GM23338 (cell line): ENCODE measurements at regions not wholly inside any gene's neighbourhood (a gene's known extent, or its start where the extent isn't known, plus 50 kb on each side); places are given as distances from the start of the nearest gene placed in this dataset.

Source experiments
- ATAC-seq: fragments of 200-7000 bp; cut with Tn5 transposase; 3 replicates; pipeline ENCODE4 v1.9.1; 2020
- DNase-seq: peaks from one replicate; pipeline ENCODE4 v3.0.0-alpha.2; 2015; ENCODE audit warnings: low spot score
- H2AFZ ChIP-seq: fragments of 200-600 bp; sonication (generic); 2 replicates; pipeline ENCODE4 v1.8.0; 2016; ENCODE audit warnings: antibody characterized with exemption, mild to moderate bottlenecking, moderate library complexity
- H3F3A ChIP-seq: fragments of 200-600 bp; sonication (generic); replicated peaks from 2 replicates; pipeline ENCODE4 v1.8.0; 2017; ENCODE audit warnings: antibody characterized with exemption, mixed run types, low read depth
- H3K27ac ChIP-seq: fragments of 200-600 bp; sonication (generic); 2 replicates; pipeline ENCODE4 v1.6.1; 2016; ENCODE audit warnings: low read depth
- H3K27me3 ChIP-seq: fragments of 200-600 bp; sonication (generic); 2 replicates; pipeline ENCODE4 v1.8.0; 2016; ENCODE audit warnings: mild to moderate bottlenecking, mixed run types, moderate library complexity; ENCODE audit not compliant: insufficient read depth
- H3K36me3 ChIP-seq: fragments of 200-600 bp; sonication (generic); 2 replicates; pipeline ENCODE4 v1.8.0; 2016; ENCODE audit warnings: mild to moderate bottlenecking; ENCODE audit not compliant: insufficient read depth
- H3K4me1 ChIP-seq: fragments of 200-600 bp; sonication (generic); 2 replicates; pipeline ENCODE4 v1.8.0; 2016; ENCODE audit warnings: mild to moderate bottlenecking, moderate library complexity; ENCODE audit not compliant: insufficient read depth
- H3K4me2 ChIP-seq: fragments of 200-600 bp; sonication (generic); 2 replicates; pipeline ENCODE4 v1.7.1; 2017; ENCODE audit warnings: mixed run types
- H3K4me3 ChIP-seq: fragments of 200-600 bp; sonication (generic); 2 replicates; pipeline ENCODE4 v1.6.1; 2016; ENCODE audit warnings: mixed run types
- H3K79me2 ChIP-seq: fragments of 200-600 bp; sonication (generic); replicated peaks from 2 replicates; pipeline ENCODE4 v1.8.0; 2017; ENCODE audit warnings: mild to moderate bottlenecking; ENCODE audit not compliant: insufficient read depth
- H3K9me2 ChIP-seq: fragments of 200-600 bp; sonication (generic); 2 replicates; pipeline ENCODE4 v1.8.0; 2017; ENCODE audit not compliant: insufficient read depth
- H4K20me1 ChIP-seq: fragments of 200-600 bp; sonication (generic); replicated peaks from 2 replicates; pipeline ENCODE4 v1.8.0; 2017; ENCODE audit warnings: mild to moderate bottlenecking; ENCODE audit not compliant: insufficient read depth
- H3K27ac Mint-ChIP-seq: 2 replicates; pipeline ENCODE4 v1.8.0; 2020; ENCODE audit warnings: inconsistent platforms, mild to moderate bottlenecking, moderate library complexity, mixed read lengths
- H3K27me3 Mint-ChIP-seq: 3 replicates; pipeline ENCODE4 v1.8.0; 2022; ENCODE audit warnings: low read depth, mild to moderate bottlenecking, moderate library complexity, mixed read lengths, inconsistent platforms; ENCODE audit not compliant: insufficient read depth, poor library complexity
- H3K36me3 Mint-ChIP-seq: 3 replicates; pipeline ENCODE4 v1.8.0; 2021; ENCODE audit warnings: low read depth, mild to moderate bottlenecking, inconsistent platforms, moderate library complexity, mixed read lengths
- H3K4me1 Mint-ChIP-seq: 3 replicates; pipeline ENCODE4 v1.8.0; 2020; ENCODE audit warnings: mild to moderate bottlenecking, inconsistent platforms, mixed read lengths
- H3K4me3 Mint-ChIP-seq: 3 replicates; pipeline ENCODE4 v1.8.0; 2021; ENCODE audit warnings: moderate library complexity, mild to moderate bottlenecking, inconsistent platforms, mixed read lengths
- H3K9me3 Mint-ChIP-seq: 3 replicates; pipeline ENCODE4 v1.8.0; 2020; ENCODE audit warnings: moderate library complexity, mild to moderate bottlenecking, inconsistent platforms, mixed read lengths
- CREB1 ChIP-seq: fragments of 250-450 bp; sonication (Bioruptor Pico); IDR thresholded peaks from 2 replicates; pipeline ENCODE4 v1.5.0; 2020; ENCODE audit warnings: low read depth, mild to moderate bottlenecking, moderate library complexity
- EZH2 ChIP-seq: fragments of 200-600 bp; sonication (generic); IDR thresholded peaks from one replicate; pipeline ENCODE4 v1.8.0; 2017; ENCODE audit warnings: antibody characterized with exemption, mild to moderate bottlenecking, low read depth; ENCODE audit not compliant: unreplicated experiment
- EZH2phosphoT487 ChIP-seq: fragments of 200-600 bp; sonication (generic); IDR thresholded peaks from one replicate; pipeline ENCODE4 v1.8.1; 2018; ENCODE audit warnings: antibody characterized with exemption; ENCODE audit not compliant: unreplicated experiment
- JUNB ChIP-seq: IDR thresholded peaks from one replicate; pipeline ENCODE4 v1.6.1; 2016; ENCODE audit warnings: antibody characterized with exemption; ENCODE audit not compliant: unreplicated experiment
- NANOG ChIP-seq: IDR thresholded peaks from 2 replicates; pipeline ENCODE4 v1.6.1; 2016; ENCODE audit warnings: antibody characterized with exemption, borderline replicate concordance
- POLR2AphosphoS5 ChIP-seq: IDR thresholded peaks from 2 replicates; pipeline ENCODE4 v1.6.1; 2016; ENCODE audit warnings: antibody characterized with exemption, low read depth
- STAT1 ChIP-seq: IDR thresholded peaks from one replicate; pipeline ENCODE4 v1.6.1; 2016; ENCODE audit warnings: antibody characterized with exemption; ENCODE audit not compliant: unreplicated experiment
- ZNF114 ChIP-seq: fragments of 250-450 bp; sonication (Bioruptor Pico); IDR thresholded peaks from 2 replicates; pipeline ENCODE4 v1.5.0; 2020; ENCODE audit warnings: mild to moderate bottlenecking, moderate library complexity
- ZNF331 ChIP-seq: fragments of 250-450 bp; sonication (Bioruptor Pico); IDR thresholded peaks from 2 replicates; pipeline ENCODE4 v1.5.0; 2020; ENCODE audit warnings: low read depth, mild to moderate bottlenecking, moderate library complexity
- TF ChIP-seq, protein P1 (sequence below): fragments of 250-450 bp; sonication (Bioruptor Pico); IDR thresholded peaks from 2 replicates; pipeline ENCODE4 v1.5.0; 2020; ENCODE audit warnings: mild to moderate bottlenecking, moderate library complexity
- TF ChIP-seq, protein P2 (sequence below): IDR thresholded peaks from 2 replicates; pipeline ENCODE4 v1.6.1; 2016; ENCODE audit warnings: antibody characterized with exemption
- TF ChIP-seq, protein P3 (sequence below): IDR thresholded peaks from one replicate; pipeline ENCODE4 v1.6.1; 2018; ENCODE audit warnings: antibody characterized with exemption; ENCODE audit not compliant: unreplicated experiment
- TF ChIP-seq, protein P4 (sequence below), 2 experiments: fragments of 200-600 bp in 1 of 2; sonication (generic) in 1 of 2; conservative IDR thresholded peaks; 2 replicates each; pipeline versions ENCODE4 v1.5.1 to v1.6.1; 2016 to 2017; ENCODE audit warnings: antibody characterized with exemption in 2 of 2, low read depth in 2 of 2, mild to moderate bottlenecking in 2 of 2, moderate library complexity in 1 of 2

DNA sequence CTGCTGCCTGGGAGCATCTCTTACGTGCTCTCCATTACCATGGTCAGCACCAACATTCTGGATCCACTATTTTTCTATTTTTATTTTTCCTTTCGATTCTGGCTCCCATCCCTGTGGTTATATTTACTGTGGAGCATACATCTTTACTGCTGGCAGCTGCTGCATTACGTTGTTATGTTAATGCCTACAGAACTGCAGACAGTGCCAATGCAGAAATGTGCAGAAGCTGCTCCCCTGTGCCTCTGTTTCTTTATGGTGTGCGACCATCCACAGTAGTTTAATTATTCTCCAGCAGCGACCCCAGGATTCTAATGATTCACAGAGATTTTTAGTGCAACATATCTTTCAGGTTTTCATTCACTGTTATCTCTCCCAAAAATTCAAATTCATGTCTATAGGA lies 911.7 kb upstream of the SLITRK6 start (continued):
- TF ChIP-seq, protein P1, sequence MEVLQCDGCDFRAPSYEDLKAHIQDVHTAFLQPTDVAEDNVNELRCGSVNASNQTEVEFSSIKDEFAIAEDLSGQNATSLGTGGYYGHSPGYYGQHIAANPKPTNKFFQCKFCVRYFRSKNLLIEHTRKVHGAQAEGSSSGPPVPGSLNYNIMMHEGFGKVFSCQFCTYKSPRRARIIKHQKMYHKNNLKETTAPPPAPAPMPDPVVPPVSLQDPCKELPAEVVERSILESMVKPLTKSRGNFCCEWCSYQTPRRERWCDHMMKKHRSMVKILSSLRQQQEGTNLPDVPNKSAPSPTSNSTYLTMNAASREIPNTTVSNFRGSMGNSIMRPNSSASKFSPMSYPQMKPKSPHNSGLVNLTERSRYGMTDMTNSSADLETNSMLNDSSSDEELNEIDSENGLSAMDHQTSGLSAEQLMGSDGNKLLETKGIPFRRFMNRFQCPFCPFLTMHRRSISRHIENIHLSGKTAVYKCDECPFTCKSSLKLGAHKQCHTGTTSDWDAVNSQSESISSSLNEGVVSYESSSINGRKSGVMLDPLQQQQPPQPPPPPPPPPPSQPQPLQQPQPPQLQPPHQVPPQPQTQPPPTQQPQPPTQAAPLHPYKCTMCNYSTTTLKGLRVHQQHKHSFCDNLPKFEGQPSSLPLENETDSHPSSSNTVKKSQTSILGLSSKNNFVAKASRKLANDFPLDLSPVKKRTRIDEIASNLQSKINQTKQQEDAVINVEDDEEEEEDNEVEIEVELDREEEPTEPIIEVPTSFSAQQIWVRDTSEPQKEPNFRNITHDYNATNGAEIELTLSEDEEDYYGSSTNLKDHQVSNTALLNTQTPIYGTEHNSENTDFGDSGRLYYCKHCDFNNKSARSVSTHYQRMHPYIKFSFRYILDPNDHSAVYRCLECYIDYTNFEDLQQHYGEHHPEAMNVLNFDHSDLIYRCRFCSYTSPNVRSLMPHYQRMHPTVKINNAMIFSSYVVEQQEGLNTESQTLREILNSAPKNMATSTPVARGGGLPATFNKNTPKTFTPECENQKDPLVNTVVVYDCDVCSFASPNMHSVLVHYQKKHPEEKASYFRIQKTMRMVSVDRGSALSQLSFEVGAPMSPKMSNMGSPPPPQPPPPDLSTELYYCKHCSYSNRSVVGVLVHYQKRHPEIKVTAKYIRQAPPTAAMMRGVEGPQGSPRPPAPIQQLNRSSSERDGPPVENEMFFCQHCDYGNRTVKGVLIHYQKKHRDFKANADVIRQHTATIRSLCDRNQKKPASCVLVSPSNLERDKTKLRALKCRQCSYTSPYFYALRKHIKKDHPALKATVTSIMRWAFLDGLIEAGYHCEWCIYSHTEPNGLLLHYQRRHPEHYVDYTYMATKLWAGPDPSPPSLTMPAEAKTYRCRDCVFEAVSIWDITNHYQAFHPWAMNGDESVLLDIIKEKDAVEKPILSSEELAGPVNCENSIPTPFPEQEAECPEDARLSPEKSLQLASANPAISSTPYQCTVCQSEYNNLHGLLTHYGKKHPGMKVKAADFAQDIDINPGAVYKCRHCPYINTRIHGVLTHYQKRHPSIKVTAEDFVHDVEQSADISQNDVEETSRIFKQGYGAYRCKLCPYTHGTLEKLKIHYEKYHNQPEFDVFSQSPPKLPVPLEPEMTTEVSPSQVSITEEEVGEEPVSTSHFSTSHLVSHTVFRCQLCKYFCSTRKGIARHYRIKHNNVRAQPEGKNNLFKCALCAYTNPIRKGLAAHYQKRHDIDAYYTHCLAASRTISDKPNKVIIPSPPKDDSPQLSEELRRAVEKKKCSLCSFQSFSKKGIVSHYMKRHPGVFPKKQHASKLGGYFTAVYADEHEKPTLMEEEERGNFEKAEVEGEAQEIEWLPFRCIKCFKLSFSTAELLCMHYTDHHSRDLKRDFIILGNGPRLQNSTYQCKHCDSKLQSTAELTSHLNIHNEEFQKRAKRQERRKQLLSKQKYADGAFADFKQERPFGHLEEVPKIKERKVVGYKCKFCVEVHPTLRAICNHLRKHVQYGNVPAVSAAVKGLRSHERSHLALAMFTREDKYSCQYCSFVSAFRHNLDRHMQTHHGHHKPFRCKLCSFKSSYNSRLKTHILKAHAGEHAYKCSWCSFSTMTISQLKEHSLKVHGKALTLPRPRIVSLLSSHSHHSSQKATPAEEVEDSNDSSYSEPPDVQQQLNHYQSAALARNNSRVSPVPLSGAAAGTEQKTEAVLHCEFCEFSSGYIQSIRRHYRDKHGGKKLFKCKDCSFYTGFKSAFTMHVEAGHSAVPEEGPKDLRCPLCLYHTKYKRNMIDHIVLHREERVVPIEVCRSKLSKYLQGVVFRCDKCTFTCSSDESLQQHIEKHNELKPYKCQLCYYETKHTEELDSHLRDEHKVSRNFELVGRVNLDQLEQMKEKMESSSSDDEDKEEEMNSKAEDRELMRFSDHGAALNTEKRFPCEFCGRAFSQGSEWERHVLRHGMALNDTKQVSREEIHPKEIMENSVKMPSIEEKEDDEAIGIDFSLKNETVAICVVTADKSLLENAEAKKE (CRISPR knock-in tag) = no peak
- no peak for TF ChIP-seq POLR2AphosphoS5
- TF ChIP-seq JUNB = no peak
- no peak for TF ChIP-seq EZH2phosphoT487
- TF ChIP-seq STAT1 = no peak
- TF ChIP-seq NANOG = no peak
- TF ChIP-seq, protein P2, sequence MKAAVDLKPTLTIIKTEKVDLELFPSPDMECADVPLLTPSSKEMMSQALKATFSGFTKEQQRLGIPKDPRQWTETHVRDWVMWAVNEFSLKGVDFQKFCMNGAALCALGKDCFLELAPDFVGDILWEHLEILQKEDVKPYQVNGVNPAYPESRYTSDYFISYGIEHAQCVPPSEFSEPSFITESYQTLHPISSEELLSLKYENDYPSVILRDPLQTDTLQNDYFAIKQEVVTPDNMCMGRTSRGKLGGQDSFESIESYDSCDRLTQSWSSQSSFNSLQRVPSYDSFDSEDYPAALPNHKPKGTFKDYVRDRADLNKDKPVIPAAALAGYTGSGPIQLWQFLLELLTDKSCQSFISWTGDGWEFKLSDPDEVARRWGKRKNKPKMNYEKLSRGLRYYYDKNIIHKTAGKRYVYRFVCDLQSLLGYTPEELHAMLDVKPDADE = no peak
- TF ChIP-seq EZH2 = no peak
- no peak for TF ChIP-seq CREB1 (CRISPR knock-in tag)

DNA sequence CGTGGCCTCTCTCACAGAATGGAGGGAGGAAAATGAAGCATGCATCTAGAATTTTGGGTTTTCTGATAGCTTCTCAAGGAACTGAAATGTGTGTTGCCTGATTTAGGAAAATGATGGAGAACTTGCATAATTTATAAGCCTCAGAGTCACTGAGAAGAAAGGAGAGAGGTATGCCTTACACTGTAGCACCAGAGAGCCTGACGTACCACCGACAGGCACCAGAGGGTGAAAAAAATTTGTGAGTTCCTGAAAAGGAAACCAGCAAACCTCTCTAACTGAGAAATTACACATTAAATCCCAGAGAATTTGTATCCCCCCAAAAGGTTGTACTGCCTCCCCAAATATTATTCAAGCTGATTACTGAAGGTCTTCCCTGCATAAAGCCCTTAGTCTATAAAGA lies 915.3 kb upstream of the SLITRK6 start:
- Mint-ChIP-seq H3K36me3 (no peaks in the 10 kb centered on the region), H3K27ac (no peak overlapping the region), H3K4me3 (no peak overlapping the region), H3K4me1 (peaks cover 5% of the 10 kb centered on the region; the same call in 2 of the 3 replicates), H3K9me3 (no peaks in the 10 kb centered on the region), H3K27me3 (peaks cover 2% of the 10 kb centered on the region)
- DNase-seq = peak; percentile 15
- no peaks in the 10 kb centered on the region for H3K36me3 ChIP-seq
- no peak overlapping the region for H3K4me2 ChIP-seq
- no peaks in the 10 kb centered on the region for H3K79me2 ChIP-seq
- H2AFZ ChIP-seq = peak overlapping the region; percentile 70; the same call in 1 of the 2 replicates
- no peaks in the 10 kb centered on the region for H4K20me1 ChIP-seq
- H3F3A ChIP-seq = no peaks in the 10 kb centered on the region
- H3K27ac ChIP-seq = no peak overlapping the region
- no peaks in the 10 kb centered on the region for H3K9me2 ChIP-seq
- no peaks in the 10 kb centered on the region for H3K4me1 ChIP-seq
- ATAC-seq = peak; percentile 60; the same call in 2 of the 3 replicates
- H3K4me3 ChIP-seq = no peak overlapping the region
- H3K27me3 ChIP-seq = no peaks in the 10 kb centered on the region
- TF ChIP-seq EZH2phosphoT487 = no peak
- TF ChIP-seq ZNF331 (CRISPR knock-in tag) = no peak
- no peak for TF ChIP-seq STAT1
- no peak for TF ChIP-seq NANOG
- TF ChIP-seq ZNF114 (CRISPR knock-in tag) = no peak
- no peak for TF ChIP-seq CREB1 (CRISPR knock-in tag)
- TF ChIP-seq, protein P3, sequence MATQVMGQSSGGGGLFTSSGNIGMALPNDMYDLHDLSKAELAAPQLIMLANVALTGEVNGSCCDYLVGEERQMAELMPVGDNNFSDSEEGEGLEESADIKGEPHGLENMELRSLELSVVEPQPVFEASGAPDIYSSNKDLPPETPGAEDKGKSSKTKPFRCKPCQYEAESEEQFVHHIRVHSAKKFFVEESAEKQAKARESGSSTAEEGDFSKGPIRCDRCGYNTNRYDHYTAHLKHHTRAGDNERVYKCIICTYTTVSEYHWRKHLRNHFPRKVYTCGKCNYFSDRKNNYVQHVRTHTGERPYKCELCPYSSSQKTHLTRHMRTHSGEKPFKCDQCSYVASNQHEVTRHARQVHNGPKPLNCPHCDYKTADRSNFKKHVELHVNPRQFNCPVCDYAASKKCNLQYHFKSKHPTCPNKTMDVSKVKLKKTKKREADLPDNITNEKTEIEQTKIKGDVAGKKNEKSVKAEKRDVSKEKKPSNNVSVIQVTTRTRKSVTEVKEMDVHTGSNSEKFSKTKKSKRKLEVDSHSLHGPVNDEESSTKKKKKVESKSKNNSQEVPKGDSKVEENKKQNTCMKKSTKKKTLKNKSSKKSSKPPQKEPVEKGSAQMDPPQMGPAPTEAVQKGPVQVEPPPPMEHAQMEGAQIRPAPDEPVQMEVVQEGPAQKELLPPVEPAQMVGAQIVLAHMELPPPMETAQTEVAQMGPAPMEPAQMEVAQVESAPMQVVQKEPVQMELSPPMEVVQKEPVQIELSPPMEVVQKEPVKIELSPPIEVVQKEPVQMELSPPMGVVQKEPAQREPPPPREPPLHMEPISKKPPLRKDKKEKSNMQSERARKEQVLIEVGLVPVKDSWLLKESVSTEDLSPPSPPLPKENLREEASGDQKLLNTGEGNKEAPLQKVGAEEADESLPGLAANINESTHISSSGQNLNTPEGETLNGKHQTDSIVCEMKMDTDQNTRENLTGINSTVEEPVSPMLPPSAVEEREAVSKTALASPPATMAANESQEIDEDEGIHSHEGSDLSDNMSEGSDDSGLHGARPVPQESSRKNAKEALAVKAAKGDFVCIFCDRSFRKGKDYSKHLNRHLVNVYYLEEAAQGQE = no peak
- TF ChIP-seq, protein P4, sequence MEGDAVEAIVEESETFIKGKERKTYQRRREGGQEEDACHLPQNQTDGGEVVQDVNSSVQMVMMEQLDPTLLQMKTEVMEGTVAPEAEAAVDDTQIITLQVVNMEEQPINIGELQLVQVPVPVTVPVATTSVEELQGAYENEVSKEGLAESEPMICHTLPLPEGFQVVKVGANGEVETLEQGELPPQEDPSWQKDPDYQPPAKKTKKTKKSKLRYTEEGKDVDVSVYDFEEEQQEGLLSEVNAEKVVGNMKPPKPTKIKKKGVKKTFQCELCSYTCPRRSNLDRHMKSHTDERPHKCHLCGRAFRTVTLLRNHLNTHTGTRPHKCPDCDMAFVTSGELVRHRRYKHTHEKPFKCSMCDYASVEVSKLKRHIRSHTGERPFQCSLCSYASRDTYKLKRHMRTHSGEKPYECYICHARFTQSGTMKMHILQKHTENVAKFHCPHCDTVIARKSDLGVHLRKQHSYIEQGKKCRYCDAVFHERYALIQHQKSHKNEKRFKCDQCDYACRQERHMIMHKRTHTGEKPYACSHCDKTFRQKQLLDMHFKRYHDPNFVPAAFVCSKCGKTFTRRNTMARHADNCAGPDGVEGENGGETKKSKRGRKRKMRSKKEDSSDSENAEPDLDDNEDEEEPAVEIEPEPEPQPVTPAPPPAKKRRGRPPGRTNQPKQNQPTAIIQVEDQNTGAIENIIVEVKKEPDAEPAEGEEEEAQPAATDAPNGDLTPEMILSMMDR (conservative IDR thresholded peaks at IDR 0.05; ENCODE audit: low read depth in 2 of 2) = no peak
- TF ChIP-seq POLR2AphosphoS5 = no peak
